Activated CD8-positive, alpha-beta T cell treated with anti-CD3 and anti-CD28 coated beads for 36 hours (primary cell): ENCODE measurements at regions not wholly inside any gene's neighbourhood (a gene's known extent, or its start where the extent isn't known, plus 50 kb on each side); places are given as distances from the start of the nearest gene placed in this dataset.

Experiments
- ATAC-seq: fragments of 200-7000 bp; cut with Tn5 transposase; one replicate; pipeline ENCODE4 v1.10.0; 2021; ENCODE audit warnings: mild to moderate bottlenecking, moderate library complexity
- CTCF ChIA-PET: fragments of 350-600 bp; sonication (Branson Sonifier 250); formaldehyde crosslinking; loops from one replicate; lab custom pipeline; 2021; ENCODE audit warnings: antibody characterized with exemption; lab: Charles Lee
- POLR2A ChIA-PET: fragments of 350-600 bp; sonication (Branson Sonifier 250); formaldehyde crosslinking; loops from one replicate; lab custom pipeline; 2021; ENCODE audit warnings: antibody characterized with exemption; lab: Charles Lee
- DNase-seq: peaks from one replicate; pipeline ENCODE4 v3.0.0-alpha.2; 2020
- H3K27ac Mint-ChIP-seq: one replicate; pipeline ENCODE4 v1.8.0; 2021; ENCODE audit warnings: mild to moderate bottlenecking, mixed read lengths
- H3K27me3 Mint-ChIP-seq: one replicate; pipeline ENCODE4 v1.8.0; 2021; ENCODE audit warnings: mixed read lengths
- H3K36me3 Mint-ChIP-seq: one replicate; pipeline ENCODE4 v1.8.0; 2021; ENCODE audit warnings: low read depth, mixed read lengths
- H3K4me1 Mint-ChIP-seq: one replicate; pipeline ENCODE4 v1.8.0; 2021; ENCODE audit warnings: low read depth, mixed read lengths
- H3K4me3 Mint-ChIP-seq: one replicate; pipeline ENCODE4 v1.8.0; 2021; ENCODE audit warnings: mild to moderate bottlenecking, moderate library complexity, mixed read lengths
- H3K9me3 Mint-ChIP-seq: one replicate; pipeline ENCODE4 v1.8.0; 2021; ENCODE audit warnings: mixed read lengths
- intact Hi-C: fragments of 100-400 bp; cut with micrococcal nuclease; formaldehyde crosslinking; loops from one replicate; pipeline ENCODE4 v1.10.0; 2022
- TF ChIP-seq, protein P1 (sequence below): fragments of 200-600 bp; IDR thresholded peaks from one replicate; pipeline ENCODE4 v1.8.0; 2022; ENCODE audit warnings: antibody characterized with exemption, mild to moderate bottlenecking

DNA sequence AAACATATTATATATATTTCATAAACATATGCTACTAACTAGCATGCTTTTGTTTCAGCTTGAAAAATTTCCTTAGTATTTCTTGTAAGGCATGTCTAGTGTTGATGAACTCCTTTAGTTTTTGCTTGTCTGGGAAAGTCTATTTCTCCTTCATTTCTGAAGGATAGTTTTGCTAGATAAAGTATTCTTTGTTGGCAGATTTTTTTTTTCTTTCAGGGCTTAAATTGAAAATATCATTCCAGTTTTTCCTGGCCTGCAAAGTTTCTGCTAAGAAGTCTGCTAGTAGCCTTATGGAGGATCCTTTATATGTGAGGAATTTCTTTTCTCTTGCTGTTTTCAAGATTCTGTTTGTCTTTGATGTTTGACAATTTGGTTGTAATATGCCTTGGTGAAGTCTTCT lies 183.5 kb downstream of the SLC4A3 start:
- Mint-ChIP-seq H3K4me3 (no peak overlapping the region), H3K27me3 (peaks cover 3% of the 10 kb centered on the region), H3K27ac (no peak overlapping the region), H3K4me1 (no peaks in the 10 kb centered on the region), H3K36me3 (no peaks in the 10 kb centered on the region), H3K9me3 (peaks cover 18% of the 10 kb centered on the region)
- ChIA-PET CTCF (no interaction called here), POLR2A (no interaction called here)
- TF ChIP-seq, protein P1, sequence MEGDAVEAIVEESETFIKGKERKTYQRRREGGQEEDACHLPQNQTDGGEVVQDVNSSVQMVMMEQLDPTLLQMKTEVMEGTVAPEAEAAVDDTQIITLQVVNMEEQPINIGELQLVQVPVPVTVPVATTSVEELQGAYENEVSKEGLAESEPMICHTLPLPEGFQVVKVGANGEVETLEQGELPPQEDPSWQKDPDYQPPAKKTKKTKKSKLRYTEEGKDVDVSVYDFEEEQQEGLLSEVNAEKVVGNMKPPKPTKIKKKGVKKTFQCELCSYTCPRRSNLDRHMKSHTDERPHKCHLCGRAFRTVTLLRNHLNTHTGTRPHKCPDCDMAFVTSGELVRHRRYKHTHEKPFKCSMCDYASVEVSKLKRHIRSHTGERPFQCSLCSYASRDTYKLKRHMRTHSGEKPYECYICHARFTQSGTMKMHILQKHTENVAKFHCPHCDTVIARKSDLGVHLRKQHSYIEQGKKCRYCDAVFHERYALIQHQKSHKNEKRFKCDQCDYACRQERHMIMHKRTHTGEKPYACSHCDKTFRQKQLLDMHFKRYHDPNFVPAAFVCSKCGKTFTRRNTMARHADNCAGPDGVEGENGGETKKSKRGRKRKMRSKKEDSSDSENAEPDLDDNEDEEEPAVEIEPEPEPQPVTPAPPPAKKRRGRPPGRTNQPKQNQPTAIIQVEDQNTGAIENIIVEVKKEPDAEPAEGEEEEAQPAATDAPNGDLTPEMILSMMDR, result no peak
- ATAC-seq (no peak), DNase-seq (no peak)
- intact Hi-C loops, result no loop called here

DNA sequence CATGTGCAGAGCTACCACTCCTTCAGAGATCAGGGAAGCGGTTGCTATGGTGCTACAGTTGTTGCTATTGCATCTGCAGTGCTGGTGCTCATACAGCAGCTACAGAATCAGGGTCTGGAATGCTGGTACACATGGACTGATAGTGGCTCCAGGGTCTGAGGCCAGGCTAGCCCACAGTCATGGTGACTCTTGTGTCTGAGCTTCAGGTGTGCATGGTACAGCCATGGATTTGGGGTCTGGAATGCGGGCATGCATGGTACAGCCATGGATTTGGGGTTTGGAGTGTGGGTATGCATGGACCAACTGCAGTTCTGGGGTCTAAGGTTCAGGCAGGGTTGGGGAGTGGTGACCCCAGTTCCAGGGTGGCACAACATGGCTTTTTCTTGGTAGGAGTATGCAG lies 185.2 kb downstream of the SLC4A3 start:
- Mint-ChIP-seq H3K4me1 (no peaks in the 10 kb centered on the region), H3K36me3 (no peaks in the 10 kb centered on the region), H3K9me3 (peaks cover 18% of the 10 kb centered on the region), H3K4me3 (no peak overlapping the region), H3K27me3 (peaks cover 3% of the 10 kb centered on the region), H3K27ac (no peak overlapping the region)
- DNase-seq (no peak), ATAC-seq (no peak)
- POLR2A ChIA-PET, result no interaction called here
- CTCF ChIA-PET, result no interaction called here
- intact Hi-C loops, result no loop called here
- TF ChIP-seq, protein P1, result no peak

- Mint-ChIP-seq H3K27ac (no peak overlapping the region), H3K4me1 (no peaks in the 10 kb centered on the region), H3K36me3 (no peaks in the 10 kb centered on the region), H3K9me3 (peaks cover 4% of the 10 kb centered on the region), H3K4me3 (no peak overlapping the region), H3K27me3 (no peaks in the 10 kb centered on the region)
- DNase-seq (no peak), ATAC-seq (no peak)
- POLR2A ChIA-PET, result no interaction called here
- intact Hi-C loops, result no loop called here
- CTCF ChIA-PET, result no interaction called here
- TF ChIP-seq, protein P1, result no peak
Observed at GRCh38 chr2:219820767-219821166, 193.3 kb downstream of the SLC4A3 start.

- no peaks in the 10 kb centered on the region for H3K36me3 Mint-ChIP-seq
- intact Hi-C loops, result no loop called here
- peaks cover 2% of the 10 kb centered on the region for H3K9me3 Mint-ChIP-seq
- no peak overlapping the region for H3K4me3 Mint-ChIP-seq
- ChIA-PET CTCF (no interaction called here), POLR2A (no interaction called here)
- H3K4me1 Mint-ChIP-seq, result no peaks in the 10 kb centered on the region
- H3K27me3 Mint-ChIP-seq, result no peaks in the 10 kb centered on the region
- ATAC-seq, result no peak
- no peak overlapping the region for H3K27ac Mint-ChIP-seq
- TF ChIP-seq, protein P1, result no peak
- no peak for DNase-seq
Observed at GRCh38 chr2:219823574-219823973, 196.1 kb downstream of the SLC4A3 start.

DNA sequence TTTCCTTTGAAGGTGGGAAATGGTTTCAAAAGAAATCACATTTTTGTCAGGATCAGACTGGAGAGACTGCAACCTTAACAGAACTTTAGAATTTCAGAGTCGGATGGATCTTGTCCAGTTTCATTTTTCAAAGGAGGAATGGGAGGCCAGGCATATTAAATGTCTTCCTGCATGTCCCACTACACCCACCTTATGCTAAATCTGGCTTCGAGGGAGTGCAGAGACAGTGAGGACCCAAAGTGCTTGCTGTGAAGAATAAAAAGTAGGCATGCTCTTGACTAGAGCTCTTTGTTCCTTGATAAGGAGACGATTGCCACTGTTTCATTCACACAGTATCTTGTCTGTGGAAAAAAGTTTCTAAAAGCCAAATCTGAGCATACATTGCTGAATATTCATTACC lies 197.6 kb downstream of the SLC4A3 start:
- Mint-ChIP-seq H3K4me1 (no peaks in the 10 kb centered on the region), H3K36me3 (no peaks in the 10 kb centered on the region), H3K27me3 (no peaks in the 10 kb centered on the region), H3K27ac (no peak overlapping the region), H3K9me3 (no peaks in the 10 kb centered on the region), H3K4me3 (no peak overlapping the region)
- intact Hi-C loops, result no loop called here
- ATAC-seq, result no peak
- CTCF ChIA-PET, result no interaction called here
- DNase-seq, result no peak
- POLR2A ChIA-PET, result no interaction called here
- TF ChIP-seq, protein P1, result no peak
